ENCODE measurements at regions not wholly inside any gene's neighbourhood (a gene's known extent, or its start where the extent isn't known, plus 50 kb on each side); places are given as distances from the start of the nearest gene placed in this dataset.

- intact Hi-C loops (cut with micrococcal nuclease): no loop called here
- FAIRE-seq (no peak), DNase-seq (ENCODE audit: low read depth, low spot score) (no peak)
- Histone ChIP-seq H3K27me3 (ENCODE audit: control insufficient read depth in 2 of 2, insufficient read depth in 2 of 2, low read length in 2 of 2) (no peaks in the 10 kb centered on the region), H3K4me3 (replicated peaks in 1 of 3; ENCODE audit: insufficient read depth in 1 of 3, low read depth in 1 of 3, low read length in 3 of 3) (no peak overlapping the region), H3K9ac (replicated peaks; ENCODE audit: extremely low read depth, insufficient read depth, low read length) (no peak overlapping the region), H3K36me3 (ENCODE audit: control insufficient read depth in 2 of 2, extremely low read depth in 1 of 2, insufficient read depth in 2 of 2, low read length in 2 of 2) (no peaks in the 10 kb centered on the region), H3K4me2 (ENCODE audit: insufficient read depth, low read length) (no peak overlapping the region), H3K9me1 (replicated peaks; ENCODE audit: control insufficient read depth, extremely low read depth, insufficient read depth, low read length) (no peaks in the 10 kb centered on the region), H2AFZ (ENCODE audit: low read depth, low read length) (no peak overlapping the region), H3K79me2 (ENCODE audit: control insufficient read depth, insufficient read depth, low read length) (no peaks in the 10 kb centered on the region), H3K9me3 (replicated peaks; ENCODE audit: control insufficient read depth, insufficient read depth, low read length) (no peaks in the 10 kb centered on the region), H3K27ac (ENCODE audit: insufficient read depth, low read depth, low read length) (no peak overlapping the region), H4K20me1 (replicated peaks; ENCODE audit: control insufficient read depth, extremely low read depth, insufficient read depth, low read length) (no peaks in the 10 kb centered on the region), H3K4me1 (ENCODE audit: control insufficient read depth, extremely low read depth, insufficient read depth, low read length) (no peaks in the 10 kb centered on the region)
- TF ChIP-seq FOS (IDR thresholded peaks at IDR 0.05; ENCODE audit: borderline replicate concordance, insufficient read depth, low read length) (no peak), MYC (IDR thresholded peaks at IDR 0.05; ENCODE audit: low read depth, low read length) (no peak), MAX (IDR thresholded peaks at IDR 0.05; ENCODE audit: insufficient read depth, insufficient read length) (no peak), EZH2 (IDR thresholded peaks at IDR 0.05; ENCODE audit: borderline replicate concordance, low read depth, low read length, severe bottlenecking) (no peak), JUN (IDR thresholded peaks at IDR 0.05; ENCODE audit: borderline replicate concordance, insufficient read depth, insufficient read length, low read depth) (no peak), POLR2A (IDR thresholded peaks at IDR 0.05; ENCODE audit: low read depth, low read length) (no peak), CTCF (IDR thresholded peaks at IDR 0.05; ENCODE audit: extremely low read depth in 1 of 2, insufficient read depth in 1 of 2, low read depth in 1 of 2, low read length in 2 of 2) (no peak), GATA2 (IDR thresholded peaks at IDR 0.05; ENCODE audit: insufficient read depth, insufficient read length, low read depth, low read length) (no peak), POLR2AphosphoS5 (IDR thresholded peaks at IDR 0.05; ENCODE audit: insufficient read depth, low read depth, low read length) (no peak)
- ChIA-PET CTCF (interaction anchor here (0.9 kb wide), 1 partner anchor 12 kb away, joined by 3 read pairs; no protein-coding TSS in a partner anchor), POLR2A (no interaction called here)
- no TSS peak for BruUV-seq (replicated peaks)
- dilution Hi-C loops (cut with MboI; ENCODE audit: extremely low pct_ligation_motif_present, low sequenced_read_pairs): no loop called here
Observed at GRCh38 chr22:44401783-44402110, 89.0 kb upstream of the SHISAL1 start.

All from endothelial cell of umbilical vein (primary cell).